ENCODE measurements at regions not wholly inside any gene's neighbourhood (a gene's known extent, or its start where the extent isn't known, plus 50 kb on each side); places are given as distances from the start of the nearest gene placed in this dataset.

GRCh38 chr13:44231786-44232516 lies 141.7 kb upstream of the SERP2 start:
- H3K36me3 Mint-ChIP-seq (ENCODE audit: insufficient read depth in 1 of 3, low read depth in 3 of 3) = peaks cover 0 to 4% (median 0%) of the 10 kb centered on the region in 3 experiments; a peak in 1 of 7 replicates
- peak overlapping the region; percentile 25 for H3K18ac ChIP-seq (ENCODE audit: insufficient read length, low read depth, low read length)
- H2BK5ac ChIP-seq (ENCODE audit: insufficient read length, low read length) = no peak overlapping the region
- H3K27ac ChIP-seq (ENCODE audit: insufficient read length, low read depth, low read length) = peak overlapping the region; percentile 20
- DNase-seq = peak; percentile 89
- WGBS (ENCODE audit: extremely low coverage, insufficient read length, low lambda C conversion rate) = no CpG with 5 or more reads among the region's 15 CpGs
- peak overlapping the region; percentile 79 for H4K91ac ChIP-seq (ENCODE audit: insufficient read length, low read depth, low read length)
- H2BK20ac ChIP-seq (ENCODE audit: low read depth, low read length, poor library complexity, severe bottlenecking) = no peak overlapping the region
- peak overlapping the region; percentile 81 to 97 (median 95); a peak in 5 of 7 replicates for H3K27ac Mint-ChIP-seq
- no peak overlapping the region for H2AK5ac ChIP-seq (ENCODE audit: insufficient read length, low read length)
- H3K79me2 ChIP-seq (ENCODE audit: insufficient read depth, low read length) = no peaks in the 10 kb centered on the region
- H2BK15ac ChIP-seq (ENCODE audit: low read depth, low read length) = no peak overlapping the region
- no peak overlapping the region for H3K56ac ChIP-seq (ENCODE audit: insufficient read length, low read depth, low read length)
- peak overlapping the region; percentile 14 for H2BK120ac ChIP-seq (ENCODE audit: low read depth, low read length, poor library complexity, severe bottlenecking)
- H2AFZ ChIP-seq (ENCODE audit: low read length) = no peak overlapping the region
- TF ChIP-seq CTCF (conservative IDR thresholded peaks at IDR 0.05) = 0 out of 3 replicates have a peak, but pooled peaks have one; percentile 15
- H3K79me1 ChIP-seq (ENCODE audit: insufficient read depth, low read depth, low read length, poor library complexity, severe bottlenecking) = no peaks in the 10 kb centered on the region
- H4K20me1 ChIP-seq (ENCODE audit: control insufficient read depth, insufficient read depth, insufficient read length) = no peaks in the 10 kb centered on the region
- peaks cover 4% of the 10 kb centered on the region for H3K23me2 ChIP-seq (ENCODE audit: insufficient read length, low read depth, low read length, poor library complexity, severe bottlenecking)
- no peak overlapping the region for H3K4me2 ChIP-seq (ENCODE audit: insufficient read depth, insufficient read length, low read length)
- H3T11ph ChIP-seq (ENCODE audit: low read length) = peak overlapping the region; percentile 43
- H3K27me3 Mint-ChIP-seq (ENCODE audit: low read depth) = no peaks in the 10 kb centered on the region; the same call in 1 of the 2 replicates
- H4K8ac ChIP-seq (replicated peaks; ENCODE audit: insufficient read length, low read depth, low read length) = peak overlapping the region; percentile 93
- no peaks in the 10 kb centered on the region for H3K9me3 ChIP-seq (ENCODE audit: control insufficient read depth, low read depth, low read length)
- H3K4me3 Mint-ChIP-seq = no peak overlapping the region; a peak in 1 of 5 replicates
- H3K9me3 Mint-ChIP-seq = no peaks in the 10 kb centered on the region
- H3K9ac ChIP-seq (ENCODE audit: extremely low read depth, insufficient read length, low read length) = no peak overlapping the region
- peaks cover 13% of the 10 kb centered on the region in 2 experiments for H3K4me1 Mint-ChIP-seq
- peaks cover 6% of the 10 kb centered on the region for H3K4me1 ChIP-seq (ENCODE audit: insufficient read depth, low read length)
- no peak overlapping the region; the same call in 1 of the 2 replicates for H3K4ac ChIP-seq (ENCODE audit: low read depth, low read length)
- H4K5ac ChIP-seq (ENCODE audit: insufficient read length, low read depth, low read length) = no peak overlapping the region
- no peak overlapping the region for H3K23ac ChIP-seq (ENCODE audit: insufficient read length, low read depth, low read length)
- no peaks in the 10 kb centered on the region for H3K27me3 ChIP-seq (ENCODE audit: insufficient read depth, low read length)
- H3K14ac ChIP-seq (ENCODE audit: insufficient read depth, low read length) = peak overlapping the region; percentile 77
- H2BK12ac ChIP-seq (ENCODE audit: insufficient read length, low read depth, low read length) = peak overlapping the region; percentile 59

Data from H9 (cell line).